Panc1 (cell line): ENCODE measurements at regions not wholly inside any gene's neighbourhood (a gene's known extent, or its start where the extent isn't known, plus 50 kb on each side); places are given as distances from the start of the nearest gene placed in this dataset.

ENCODE experiments used
- ATAC-seq: fragments of 200-7000 bp; cut with Tn5 transposase; 2 replicates; pipeline ENCODE4 v1.9.1; 2020; ENCODE audit warnings: mild to moderate bottlenecking, moderate library complexity
- BruUV-seq: library from RNA; stranded (reverse); fragments of 400-500 nt; replicated peaks from 2 replicates; lab custom pipeline; 2021; lab: Mats Ljungman, UMichigan
- CTCF ChIA-PET: fragments of 300-600 bp; sonication (Branson Sonifier 250); formaldehyde crosslinking; loops from one replicate; lab custom pipeline; 2022; ENCODE audit warnings: antibody characterized with exemption; lab: Charles Lee
- POLR2A ChIA-PET: fragments of 300-600 bp; sonication (Branson Sonifier 250); formaldehyde crosslinking; loops from one replicate; lab custom pipeline; 2022; ENCODE audit warnings: antibody characterized with exemption; lab: Charles Lee
- DNase-seq: peaks from one replicate; pipeline ENCODE4 v3.0.0-alpha.2; 2010; ENCODE audit warnings: low read depth, low spot score
- H3K27ac ChIP-seq: 2 replicates; pipeline ENCODE4 v1.5.1; 2011; ENCODE audit warnings: mild to moderate bottlenecking, low read length, inconsistent platforms
- H3K27me3 ChIP-seq: fragments of 200-500 bp; sonication (Bioruptor generic); 2 replicates; pipeline ENCODE4 v1.6.0; 2014; ENCODE audit warnings: low read length, inconsistent platforms; ENCODE audit not compliant: control insufficient read depth, insufficient read depth
- H3K36me3 ChIP-seq: fragments of 200-500 bp; sonication (Bioruptor generic); 2 replicates; pipeline ENCODE4 v1.5.1; 2014; ENCODE audit warnings: inconsistent platforms, mild to moderate bottlenecking, low read length, moderate library complexity; ENCODE audit not compliant: control insufficient read depth, insufficient read depth
- H3K4me1 ChIP-seq: 2 replicates; pipeline ENCODE4 v1.5.1; 2011; ENCODE audit warnings: inconsistent platforms, mild to moderate bottlenecking, low read length, moderate library complexity; ENCODE audit not compliant: control insufficient read depth, insufficient read depth
- H3K4me3 ChIP-seq, 2 experiments: 2 replicates each; pipeline ENCODE4 v1.5.1; 2011 to 2012; ENCODE audit warnings: low read depth in 2 of 2, low read length in 2 of 2, mild to moderate bottlenecking in 2 of 2, inconsistent platforms in 1 of 2, moderate library complexity in 1 of 2
- H3K9me3 ChIP-seq: fragments of 200-500 bp; sonication (Bioruptor generic); 2 replicates; pipeline ENCODE4 v1.5.1; 2014; ENCODE audit warnings: low read depth, mild to moderate bottlenecking, inconsistent platforms, low read length, moderate library complexity; ENCODE audit not compliant: control insufficient read depth, insufficient read depth
- POLR2AphosphoS5 ChIP-seq: IDR thresholded peaks from 2 replicates; pipeline ENCODE4 v1.6.1; 2012; ENCODE audit warnings: mild to moderate bottlenecking, low read depth, low read length, moderate library complexity
- SIN3A ChIP-seq: IDR thresholded peaks from 2 replicates; pipeline ENCODE4 v1.6.1; 2012; ENCODE audit warnings: low read depth, mild to moderate bottlenecking, low read length, moderate library complexity, borderline replicate concordance; ENCODE audit not compliant: insufficient read depth
- TCF7L2 ChIP-seq: IDR thresholded peaks from 2 replicates; pipeline ENCODE4 v1.6.1; 2011; ENCODE audit warnings: mild to moderate bottlenecking, low read depth, low read length, inconsistent platforms
- in situ Hi-C: cut with HindIII; loops from 2 replicates; pipeline ENCODE4 v1.10.0; 2016; ENCODE audit warnings: low sequenced_read_pairs, low pct_unique_long_range_greater_than_20kb
- intact Hi-C: fragments of 100-400 bp; cut with micrococcal nuclease; formaldehyde crosslinking; loops from one replicate; pipeline ENCODE4 v1.10.0; 2022; ENCODE audit not compliant: unreplicated experiment
- TF ChIP-seq, protein P1 (sequence below): fragments of 450-650 bp; IDR thresholded peaks from 2 replicates; pipeline ENCODE4 v1.5.1; 2017; ENCODE audit warnings: mild to moderate bottlenecking
- TF ChIP-seq, protein P2 (sequence below), 2 experiments: IDR thresholded peaks; 2 replicates each; pipeline ENCODE4 v1.6.1; 2011 to 2012; ENCODE audit warnings: low read depth in 2 of 2, control low read depth in 1 of 2, low read length in 1 of 2, mild to moderate bottlenecking in 1 of 2, moderate library complexity in 1 of 2; ENCODE audit not compliant: insufficient read depth in 1 of 2

GRCh38 chr7:89927762-89928161 is 226.5 kb upstream of the STEAP1 start:
- no peak overlapping the region for H3K4me3 ChIP-seq
- DNase-seq (no peak), ATAC-seq (no peak)
- H3K36me3 ChIP-seq, result no peaks in the 10 kb centered on the region
- H3K4me1 ChIP-seq, result no peaks in the 10 kb centered on the region
- CTCF ChIA-PET, result interaction anchor here (0.6 kb wide), 1 partner anchor 162 kb away, joined by 3 read pairs; no protein-coding TSS in a partner anchor
- TF ChIP-seq, protein P1, sequence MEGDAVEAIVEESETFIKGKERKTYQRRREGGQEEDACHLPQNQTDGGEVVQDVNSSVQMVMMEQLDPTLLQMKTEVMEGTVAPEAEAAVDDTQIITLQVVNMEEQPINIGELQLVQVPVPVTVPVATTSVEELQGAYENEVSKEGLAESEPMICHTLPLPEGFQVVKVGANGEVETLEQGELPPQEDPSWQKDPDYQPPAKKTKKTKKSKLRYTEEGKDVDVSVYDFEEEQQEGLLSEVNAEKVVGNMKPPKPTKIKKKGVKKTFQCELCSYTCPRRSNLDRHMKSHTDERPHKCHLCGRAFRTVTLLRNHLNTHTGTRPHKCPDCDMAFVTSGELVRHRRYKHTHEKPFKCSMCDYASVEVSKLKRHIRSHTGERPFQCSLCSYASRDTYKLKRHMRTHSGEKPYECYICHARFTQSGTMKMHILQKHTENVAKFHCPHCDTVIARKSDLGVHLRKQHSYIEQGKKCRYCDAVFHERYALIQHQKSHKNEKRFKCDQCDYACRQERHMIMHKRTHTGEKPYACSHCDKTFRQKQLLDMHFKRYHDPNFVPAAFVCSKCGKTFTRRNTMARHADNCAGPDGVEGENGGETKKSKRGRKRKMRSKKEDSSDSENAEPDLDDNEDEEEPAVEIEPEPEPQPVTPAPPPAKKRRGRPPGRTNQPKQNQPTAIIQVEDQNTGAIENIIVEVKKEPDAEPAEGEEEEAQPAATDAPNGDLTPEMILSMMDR, result no peak
- TF ChIP-seq SIN3A (no peak), POLR2AphosphoS5 (no peak), TCF7L2 (no peak)
- TF ChIP-seq, protein P2, sequence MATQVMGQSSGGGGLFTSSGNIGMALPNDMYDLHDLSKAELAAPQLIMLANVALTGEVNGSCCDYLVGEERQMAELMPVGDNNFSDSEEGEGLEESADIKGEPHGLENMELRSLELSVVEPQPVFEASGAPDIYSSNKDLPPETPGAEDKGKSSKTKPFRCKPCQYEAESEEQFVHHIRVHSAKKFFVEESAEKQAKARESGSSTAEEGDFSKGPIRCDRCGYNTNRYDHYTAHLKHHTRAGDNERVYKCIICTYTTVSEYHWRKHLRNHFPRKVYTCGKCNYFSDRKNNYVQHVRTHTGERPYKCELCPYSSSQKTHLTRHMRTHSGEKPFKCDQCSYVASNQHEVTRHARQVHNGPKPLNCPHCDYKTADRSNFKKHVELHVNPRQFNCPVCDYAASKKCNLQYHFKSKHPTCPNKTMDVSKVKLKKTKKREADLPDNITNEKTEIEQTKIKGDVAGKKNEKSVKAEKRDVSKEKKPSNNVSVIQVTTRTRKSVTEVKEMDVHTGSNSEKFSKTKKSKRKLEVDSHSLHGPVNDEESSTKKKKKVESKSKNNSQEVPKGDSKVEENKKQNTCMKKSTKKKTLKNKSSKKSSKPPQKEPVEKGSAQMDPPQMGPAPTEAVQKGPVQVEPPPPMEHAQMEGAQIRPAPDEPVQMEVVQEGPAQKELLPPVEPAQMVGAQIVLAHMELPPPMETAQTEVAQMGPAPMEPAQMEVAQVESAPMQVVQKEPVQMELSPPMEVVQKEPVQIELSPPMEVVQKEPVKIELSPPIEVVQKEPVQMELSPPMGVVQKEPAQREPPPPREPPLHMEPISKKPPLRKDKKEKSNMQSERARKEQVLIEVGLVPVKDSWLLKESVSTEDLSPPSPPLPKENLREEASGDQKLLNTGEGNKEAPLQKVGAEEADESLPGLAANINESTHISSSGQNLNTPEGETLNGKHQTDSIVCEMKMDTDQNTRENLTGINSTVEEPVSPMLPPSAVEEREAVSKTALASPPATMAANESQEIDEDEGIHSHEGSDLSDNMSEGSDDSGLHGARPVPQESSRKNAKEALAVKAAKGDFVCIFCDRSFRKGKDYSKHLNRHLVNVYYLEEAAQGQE (IDR thresholded peaks at IDR 0.05; ENCODE audit: insufficient read depth in 1 of 2, low read depth in 2 of 2, low read length in 1 of 2), result no peak
- intact Hi-C loops, result no loop called here
- H3K27ac ChIP-seq, result no peak overlapping the region
- in situ Hi-C loops, result no loop called here
- no peaks in the 10 kb centered on the region; the same call in 1 of the 2 replicates for H3K9me3 ChIP-seq
- BruUV-seq, result no TSS peak
- POLR2A ChIA-PET, result no interaction called here
- no peaks in the 10 kb centered on the region for H3K27me3 ChIP-seq

- H3K36me3 ChIP-seq, result no peaks in the 10 kb centered on the region
- no TSS peak for BruUV-seq
- in situ Hi-C loops (no loop called here), intact Hi-C loops (no loop called here)
- ChIA-PET CTCF (no interaction called here), POLR2A (no interaction called here)
- no peak overlapping the region for H3K27ac ChIP-seq
- ATAC-seq (no peak), DNase-seq (no peak)
- no peaks in the 10 kb centered on the region; the same call in 1 of the 2 replicates for H3K9me3 ChIP-seq
- H3K4me1 ChIP-seq, result no peaks in the 10 kb centered on the region
- no peak overlapping the region for H3K4me3 ChIP-seq
- no peaks in the 10 kb centered on the region for H3K27me3 ChIP-seq
- TF ChIP-seq POLR2AphosphoS5 (no peak), SIN3A (no peak), TCF7L2 (no peak)
- TF ChIP-seq, protein P1, result no peak
- TF ChIP-seq, protein P2 (IDR thresholded peaks at IDR 0.05; ENCODE audit: insufficient read depth in 1 of 2, low read depth in 2 of 2, low read length in 1 of 2), result no peak
Observed at GRCh38 chr7:89928451-89928850, 225.8 kb upstream of the STEAP1 start.
